SK-N-MC (cell line): ENCODE measurements at regions not wholly inside any gene's neighbourhood (a gene's known extent, or its start where the extent isn't known, plus 50 kb on each side); places are given as distances from the start of the nearest gene placed in this dataset.

Source experiments
- DNase-seq: peaks from one replicate; pipeline ENCODE4 v3.0.0-alpha.2; 2011; ENCODE audit warnings: low read depth, low spot score
- H3K27ac ChIP-seq: fragments of 200-600 bp; sonication (generic); 2 replicates; pipeline ENCODE4 v1.5.1; 2016; ENCODE audit warnings: mixed run types
- H3K36me3 ChIP-seq: fragments of 200-600 bp; sonication (generic); 2 replicates; pipeline ENCODE4 v1.6.1; 2017; ENCODE audit warnings: antibody characterized with exemption, low read length, mixed read lengths; ENCODE audit not compliant: insufficient read depth
- H3K4me3 ChIP-seq: fragments of 200-600 bp; sonication (generic); 2 replicates; pipeline ENCODE4 v1.5.1; 2016
- H3K9ac ChIP-seq: fragments of 200-600 bp; sonication (generic); 2 replicates; pipeline ENCODE4 v1.8.0; 2017; ENCODE audit warnings: mixed run types, mixed read lengths; ENCODE audit not compliant: insufficient read length
- H3K9me3 ChIP-seq: fragments of 200-600 bp; sonication (generic); 2 replicates; pipeline ENCODE4 v1.6.1; 2017; ENCODE audit warnings: low read depth, mild to moderate bottlenecking, antibody characterized with exemption, low read length, moderate library complexity, mixed read lengths
- EZH2 ChIP-seq: fragments of 200-600 bp; sonication (generic); IDR thresholded peaks from one replicate; pipeline ENCODE4 v1.6.1; 2017; ENCODE audit warnings: antibody characterized with exemption
- FOXP2 ChIP-seq: optimal IDR thresholded peaks from 2 replicates; pipeline ENCODE3; 2011; ENCODE audit warnings: mild to moderate bottlenecking, moderate library complexity; ENCODE audit not compliant: insufficient read depth; ENCODE audit errors: extremely low read length, control extremely low read depth
- POLR2AphosphoS5 ChIP-seq: IDR thresholded peaks from 2 replicates; pipeline ENCODE4 v1.6.1; 2012; ENCODE audit warnings: mild to moderate bottlenecking, low read depth, low read length, borderline replicate concordance

DNA sequence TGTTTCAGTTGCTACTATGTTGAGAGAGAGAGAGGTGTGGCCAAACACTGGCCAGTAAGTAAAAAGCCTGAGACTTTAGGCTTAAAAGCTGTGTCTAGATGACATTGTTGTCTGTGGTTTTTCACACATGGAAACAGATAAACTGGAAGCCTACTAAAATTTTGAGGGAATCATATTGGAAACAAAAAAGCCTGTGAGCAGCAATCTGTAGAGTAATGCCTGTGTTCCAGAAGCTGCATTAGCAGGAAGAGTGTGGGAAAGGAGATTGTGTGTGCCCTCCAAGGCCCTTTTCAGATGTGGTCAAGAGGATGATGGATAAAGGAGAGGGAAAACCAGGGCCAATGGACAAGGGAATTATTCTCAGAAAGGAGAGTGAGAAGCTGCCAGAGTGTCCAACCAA is 236.3 kb upstream of the SPRED2 start:
- H3K27ac ChIP-seq: no peak overlapping the region
- no peaks in the 10 kb centered on the region for H3K9me3 ChIP-seq
- DNase-seq: no peak
- no peaks in the 10 kb centered on the region for H3K36me3 ChIP-seq
- no peak overlapping the region for H3K4me3 ChIP-seq
- no peak overlapping the region for H3K9ac ChIP-seq
- TF ChIP-seq EZH2 (no peak), POLR2AphosphoS5 (no peak), FOXP2 (no peak)

DNA sequence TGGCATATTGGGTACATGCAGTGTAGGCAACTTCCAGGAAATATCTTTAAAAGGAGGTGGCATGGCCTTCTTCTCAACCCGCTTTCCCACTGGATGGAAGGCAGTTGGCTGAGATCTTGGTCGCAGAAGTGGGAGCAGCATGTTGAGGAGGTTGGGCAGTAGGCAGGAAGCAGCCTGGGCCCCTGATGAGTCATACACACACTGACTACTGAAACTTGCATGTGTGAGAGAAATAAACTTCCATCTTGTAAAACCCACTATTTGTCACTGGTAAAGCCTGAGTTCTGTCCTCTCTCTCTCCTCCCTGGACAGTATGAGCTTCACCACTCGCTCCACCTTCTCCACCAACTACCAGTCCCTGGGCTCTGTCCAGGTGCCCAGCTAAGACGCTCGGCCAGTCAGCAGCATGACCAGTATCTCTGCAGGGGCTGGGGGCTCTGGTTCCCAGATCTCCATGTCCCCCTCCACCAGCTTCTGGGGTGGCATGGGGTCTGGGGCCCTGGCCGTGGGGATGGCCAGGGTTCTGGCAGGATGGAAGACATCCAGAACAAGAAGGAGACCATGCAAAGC is 233.8 kb upstream of the SPRED2 start:
- Histone ChIP-seq H3K4me3 (no peak overlapping the region), H3K36me3 (no peaks in the 10 kb centered on the region), H3K9me3 (no peaks in the 10 kb centered on the region), H3K9ac (no peak overlapping the region), H3K27ac (no peak overlapping the region)
- DNase-seq: no peak
- TF ChIP-seq POLR2AphosphoS5 (no peak), EZH2 (no peak), FOXP2 (no peak)

DNA sequence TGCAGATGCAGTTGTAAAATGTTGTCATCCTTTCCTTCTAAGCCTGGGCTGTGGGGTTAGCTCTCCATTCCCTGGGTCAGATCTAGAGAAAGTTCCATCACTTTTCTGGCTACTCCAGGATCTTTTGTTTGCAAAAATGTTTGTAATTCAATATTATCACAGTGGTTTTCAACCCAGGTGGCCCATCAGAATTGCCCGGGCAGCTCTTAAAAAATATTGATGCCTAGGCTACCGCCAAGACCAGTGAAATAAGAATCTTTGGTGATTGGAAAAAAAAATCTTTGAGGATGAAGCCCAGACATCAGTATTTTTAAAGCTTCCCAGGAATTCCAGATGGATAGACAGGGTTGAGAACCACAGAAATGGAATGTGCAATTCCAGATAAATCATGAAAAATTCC is 232.5 kb upstream of the SPRED2 start:
- H3K4me3 ChIP-seq: no peak overlapping the region
- no peak overlapping the region for H3K9ac ChIP-seq
- no peak for DNase-seq
- no peak for TF ChIP-seq POLR2AphosphoS5
- TF ChIP-seq FOXP2: no peak
- no peak for TF ChIP-seq EZH2
- H3K36me3 ChIP-seq: no peaks in the 10 kb centered on the region
- no peaks in the 10 kb centered on the region for H3K9me3 ChIP-seq
- H3K27ac ChIP-seq: no peak overlapping the region

DNA sequence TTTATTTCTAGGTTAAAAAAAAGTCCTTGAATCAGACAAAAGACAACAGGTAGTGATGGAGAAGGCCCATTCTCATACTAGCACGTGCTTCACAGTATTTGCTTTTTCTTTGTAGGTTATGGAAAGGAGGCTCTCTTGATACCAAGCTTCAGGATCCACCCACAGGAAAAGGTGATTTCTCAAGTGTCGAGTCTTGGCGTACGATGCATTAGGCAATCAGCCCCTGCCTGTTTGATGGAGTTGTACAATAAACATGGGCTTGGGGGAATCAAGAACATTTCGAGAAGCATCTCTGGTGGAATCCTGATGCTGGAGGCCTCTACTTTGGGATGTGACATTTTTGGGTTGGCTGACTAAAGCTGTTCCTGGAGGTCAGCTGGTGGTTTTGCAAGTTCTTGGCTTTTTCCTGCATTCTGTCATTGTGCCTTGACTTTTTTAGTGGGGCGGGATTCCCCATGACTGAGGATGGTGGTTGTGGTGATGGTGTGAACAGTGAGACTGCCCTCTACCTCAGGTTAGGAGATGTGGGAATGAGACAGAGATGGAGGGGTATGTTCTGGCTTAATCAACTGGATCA is 231.5 kb upstream of the SPRED2 start:
- no peak overlapping the region for H3K4me3 ChIP-seq
- TF ChIP-seq FOXP2: no peak
- peak overlapping the region; percentile 94; the same call in 1 of the 2 replicates for H3K27ac ChIP-seq

DNA sequence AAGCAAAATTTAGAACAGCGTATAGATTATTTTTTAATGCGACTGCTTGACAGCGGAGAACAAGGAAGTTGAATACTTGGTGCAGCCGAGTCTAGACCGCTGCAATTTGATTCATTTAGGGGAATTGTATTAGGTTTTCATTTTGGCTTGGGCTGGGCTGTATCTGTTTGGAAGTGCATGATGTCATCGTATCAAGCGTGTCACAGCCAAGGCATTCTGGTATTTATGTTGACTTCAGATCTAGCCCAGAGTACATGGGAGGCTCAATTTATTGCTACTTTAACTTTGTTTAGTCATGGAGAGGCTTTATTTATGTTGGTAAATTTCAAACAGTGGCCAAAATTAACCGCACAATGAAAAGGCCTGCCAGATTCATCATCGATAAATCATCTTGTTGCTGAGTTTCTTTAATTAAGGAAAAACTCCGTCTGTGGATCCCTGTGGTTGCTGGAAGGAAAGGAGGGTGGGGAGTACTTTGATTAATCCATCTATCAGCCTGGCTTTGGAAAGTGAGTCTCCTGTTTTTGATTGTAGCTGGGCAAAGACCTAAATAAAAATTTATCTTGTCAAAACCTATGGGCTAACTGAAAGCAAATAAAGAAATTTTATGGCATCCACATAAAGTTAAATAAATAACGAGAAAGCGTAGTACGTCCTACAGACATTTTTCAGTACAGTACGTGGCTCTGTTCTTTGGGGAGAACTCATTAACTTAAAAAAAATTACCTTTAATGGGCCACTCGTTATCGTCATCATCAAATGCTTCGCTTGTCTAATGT is 230.4 kb upstream of the SPRED2 start:
- H3K9ac ChIP-seq: peak overlapping the region; percentile 76
- H3K27ac ChIP-seq: peak overlapping the region; percentile 94
- H3K36me3 ChIP-seq: no peaks in the 10 kb centered on the region
- no peak for DNase-seq
- TF ChIP-seq POLR2AphosphoS5 (no peak), EZH2 (no peak), FOXP2 (no peak)
- H3K4me3 ChIP-seq: peak overlapping the region; percentile 69
- H3K9me3 ChIP-seq: no peaks in the 10 kb centered on the region

More for the DNA sequence above, 231.5 kb upstream of the SPRED2 start:
- H3K36me3 ChIP-seq: no peaks in the 10 kb centered on the region
- DNase-seq: no peak
- no peaks in the 10 kb centered on the region for H3K9me3 ChIP-seq
- no peak overlapping the region for H3K9ac ChIP-seq

DNA sequence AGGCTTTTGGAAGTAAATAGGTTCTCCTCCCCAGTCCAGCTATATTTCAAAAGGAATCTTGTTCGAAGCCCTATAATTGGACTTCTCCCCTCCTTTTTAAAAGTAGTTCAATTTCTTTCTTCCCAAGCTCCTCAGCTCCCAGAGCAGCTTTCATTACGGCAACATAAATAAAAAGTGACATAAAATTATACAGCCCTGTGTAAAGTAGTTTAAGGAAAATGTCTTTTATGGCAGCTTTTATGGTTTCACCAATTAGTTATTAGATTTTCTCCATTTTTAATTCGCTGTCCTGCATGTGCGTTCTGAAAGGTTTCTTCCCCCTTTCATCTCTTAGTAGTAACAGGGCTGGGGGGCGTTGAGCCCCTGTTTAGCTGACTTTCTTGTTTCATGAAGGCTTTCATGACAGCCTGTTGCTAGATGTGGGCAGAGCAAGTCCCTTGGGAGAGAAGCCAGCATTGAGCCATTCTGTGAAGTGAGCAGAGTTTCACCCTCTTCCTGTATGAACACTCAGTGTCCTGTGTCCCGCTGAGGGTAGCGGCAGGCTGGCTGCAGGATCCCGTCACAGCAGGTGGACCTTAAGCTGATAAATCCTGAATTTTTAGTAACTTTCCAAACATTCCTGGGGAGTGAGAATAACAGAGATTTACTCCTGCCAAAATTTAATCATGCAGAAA is 229.7 kb upstream of the SPRED2 start:
- Histone ChIP-seq H3K9me3 (no peaks in the 10 kb centered on the region), H3K9ac (peak overlapping the region; percentile 76), H3K36me3 (no peaks in the 10 kb centered on the region), H3K27ac (peak overlapping the region; percentile 94), H3K4me3 (peak overlapping the region; percentile 69)
- DNase-seq: no peak
- TF ChIP-seq FOXP2: no peak
- no peak; the same call in 1 of the 2 replicates for TF ChIP-seq POLR2AphosphoS5
- TF ChIP-seq EZH2: no peak

DNA sequence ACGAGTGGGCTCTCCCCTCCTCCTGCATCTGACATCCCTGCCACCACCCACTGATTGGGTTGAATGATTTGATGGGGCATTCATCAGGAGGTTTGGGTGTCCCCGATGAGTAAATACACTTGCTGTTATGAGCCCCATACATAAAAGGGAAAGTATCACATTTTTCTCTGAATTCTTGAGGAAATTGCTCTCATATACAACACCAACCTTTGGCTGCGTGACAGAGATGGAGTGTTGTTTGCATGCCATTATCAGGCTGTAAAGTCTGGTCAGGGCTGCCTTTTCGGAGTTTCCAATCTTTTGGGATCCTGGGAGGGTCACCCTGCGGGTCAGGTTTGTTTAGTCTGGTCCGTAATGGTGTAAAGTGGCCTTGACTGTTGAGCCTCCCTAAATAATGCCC is 227.9 kb upstream of the SPRED2 start:
- peak overlapping the region; percentile 11 for H3K9ac ChIP-seq

DNA sequence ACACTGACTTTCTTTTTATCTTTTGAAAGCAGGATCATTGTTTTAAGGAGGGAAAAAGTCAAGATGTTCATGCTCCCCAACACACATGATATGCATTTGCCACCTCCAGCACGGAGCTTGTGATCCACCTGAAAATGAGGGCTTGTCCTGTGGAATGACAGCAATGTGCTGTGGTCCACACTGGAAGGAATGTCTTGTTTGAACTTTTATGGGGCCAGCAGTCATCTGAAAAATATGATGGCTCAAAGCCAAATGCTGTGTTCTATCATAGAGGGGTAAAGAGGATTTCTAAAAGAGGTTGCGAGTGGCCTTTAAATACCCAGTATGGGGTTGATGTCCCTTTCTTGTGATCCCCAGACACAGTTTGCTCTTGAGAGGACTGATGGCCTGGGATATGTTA is 226.5 kb upstream of the SPRED2 start:
- Histone ChIP-seq H3K9ac (no peak overlapping the region), H3K36me3 (no peaks in the 10 kb centered on the region), H3K4me3 (no peak overlapping the region), H3K9me3 (no peaks in the 10 kb centered on the region), H3K27ac (no peak overlapping the region)
- DNase-seq: no peak
- TF ChIP-seq POLR2AphosphoS5 (no peak), FOXP2 (no peak), EZH2 (no peak)

More for the DNA sequence above, 227.9 kb upstream of the SPRED2 start:
- Histone ChIP-seq H3K4me3 (peak overlapping the region; percentile 23; the same call in 1 of the 2 replicates), H3K9me3 (no peaks in the 10 kb centered on the region), H3K27ac (peak overlapping the region; percentile 94), H3K36me3 (no peaks in the 10 kb centered on the region)
- no peak for DNase-seq
- no peak for TF ChIP-seq EZH2
